IPS DF 6.9 (cell line): ENCODE measurements at regions not wholly inside any gene's neighbourhood (a gene's known extent, or its start where the extent isn't known, plus 50 kb on each side); places are given as distances from the start of the nearest gene placed in this dataset.
"Not testable (repeated sequence)": the region's sequence is repeated elsewhere in the genome, so short reads cannot be mapped to it uniquely, and the experiment has no call there.

Experiments
- DNase-seq: peaks from one replicate; pipeline ENCODE4 v3.0.0-alpha.2; 2013; ENCODE audit warnings: low read depth, low spot score
- H3K27ac ChIP-seq: one replicate; pipeline ENCODE4 v1.5.1; 2013; ENCODE audit warnings: low read length, control low read depth
- H3K27me3 ChIP-seq: 2 replicates; pipeline ENCODE4 v1.6.1; 2013; ENCODE audit warnings: mild to moderate bottlenecking, low read length; ENCODE audit not compliant: control insufficient read depth, insufficient read depth
- H3K36me3 ChIP-seq: 2 replicates; pipeline ENCODE4 v1.6.1; 2013; ENCODE audit warnings: low read length; ENCODE audit not compliant: control insufficient read depth, insufficient read depth
- H3K4me1 ChIP-seq: 2 replicates; pipeline ENCODE4 v1.6.1; 2013; ENCODE audit warnings: low read length; ENCODE audit not compliant: control insufficient read depth, insufficient read depth
- H3K4me3 ChIP-seq: 2 replicates; pipeline ENCODE4 v1.5.1; 2013; ENCODE audit warnings: mild to moderate bottlenecking, low read length
- H3K9me3 ChIP-seq: 2 replicates; pipeline ENCODE4 v1.6.1; 2013; ENCODE audit warnings: low read length, inconsistent platforms; ENCODE audit not compliant: control insufficient read depth, insufficient read depth
- WGBS: extraction: QIAGEN DNeasy Blood & Tissue Kit; methylation state at CpG from one replicate; pipeline ENCODE4 v1.1.7; 2013; ENCODE audit warnings: mixed read lengths, missing lambda C conversion rate; ENCODE audit not compliant: insufficient read length, insufficient coverage; 5-methylcytosine and 5-hydroxymethylcytosine counted together

GRCh38 chr6:81875782-81876293, 123.4 kb upstream of the TENT5A start:
- DNase-seq = no peak
- no peaks in the 10 kb centered on the region for H3K9me3 ChIP-seq
- no peak overlapping the region for H3K4me3 ChIP-seq
- H3K27ac ChIP-seq = no peak overlapping the region
- H3K36me3 ChIP-seq = no peaks in the 10 kb centered on the region
- no peaks in the 10 kb centered on the region for H3K4me1 ChIP-seq
- H3K27me3 ChIP-seq = no peaks in the 10 kb centered on the region
- no CpG with 5 or more reads among the region's 3 CpGs for WGBS

- H3K4me1 ChIP-seq, H3K9me3 ChIP-seq: not testable (repeated sequence)
Measured at GRCh38 chr6:81869749-81870508, 117.4 kb upstream of the TENT5A start.

GRCh38 chr6:81865712-81866111, 113.2 kb upstream of the TENT5A start:
- no CpG with 5 or more reads among the region's 3 CpGs for WGBS
- Histone ChIP-seq H3K9me3 (no peaks in the 10 kb centered on the region), H3K36me3 (no peaks in the 10 kb centered on the region), H3K4me3 (no peak overlapping the region), H3K27ac (no peak overlapping the region), H3K4me1 (no peaks in the 10 kb centered on the region), H3K27me3 (no peaks in the 10 kb centered on the region)
- no peak for DNase-seq

More at GRCh38 chr6:81869749-81870508, 117.4 kb upstream of the TENT5A start:
- not testable (repeated sequence) for H3K27ac ChIP-seq, H3K27me3 ChIP-seq, H3K4me3 ChIP-seq, DNase-seq, H3K36me3 ChIP-seq
- whole genome bisulfite sequencing = no CpG with 5 or more reads among the region's 11 CpGs

GRCh38 chr6:81864124-81864523, 111.6 kb upstream of the TENT5A start:
- Histone ChIP-seq H3K4me1 (no peaks in the 10 kb centered on the region), H3K27me3 (no peaks in the 10 kb centered on the region), H3K4me3 (no peak overlapping the region), H3K27ac (no peak overlapping the region), H3K9me3 (no peaks in the 10 kb centered on the region), H3K36me3 (no peaks in the 10 kb centered on the region)
- DNase-seq = no peak
- no CpG with 5 or more reads among the region's 2 CpGs for WGBS

- Histone ChIP-seq H3K36me3 (no peaks in the 10 kb centered on the region), H3K27ac (no peak overlapping the region), H3K27me3 (no peaks in the 10 kb centered on the region), H3K4me1 (no peaks in the 10 kb centered on the region), H3K4me3 (no peak overlapping the region), H3K9me3 (no peaks in the 10 kb centered on the region)
- no peak for DNase-seq
- WGBS = no CpG with 5 or more reads among the region's 1 CpG
Measured at GRCh38 chr6:81863123-81863522, 110.6 kb upstream of the TENT5A start.

- Histone ChIP-seq H3K4me1 (no peaks in the 10 kb centered on the region), H3K27ac (no peak overlapping the region), H3K27me3 (no peaks in the 10 kb centered on the region), H3K36me3 (no peaks in the 10 kb centered on the region), H3K4me3 (no peak overlapping the region), H3K9me3 (no peaks in the 10 kb centered on the region)
- no peak for DNase-seq
- WGBS = no CpG with 5 or more reads among the region's 1 CpG
Measured at GRCh38 chr6:81861281-81861680, 108.8 kb upstream of the TENT5A start.

GRCh38 chr6:81859884-81860283, 107.4 kb upstream of the TENT5A start:
- DNase-seq = no peak
- no peaks in the 10 kb centered on the region for H3K27me3 ChIP-seq
- no peak overlapping the region for H3K4me3 ChIP-seq
- H3K9me3 ChIP-seq = no peaks in the 10 kb centered on the region
- no CpG with 5 or more reads among the region's 3 CpGs for WGBS
- H3K36me3 ChIP-seq = no peaks in the 10 kb centered on the region
- H3K27ac ChIP-seq = no peak overlapping the region
- no peaks in the 10 kb centered on the region for H3K4me1 ChIP-seq

GRCh38 chr6:81857812-81858211, 105.3 kb upstream of the TENT5A start:
- no peak overlapping the region for H3K4me3 ChIP-seq
- no peaks in the 10 kb centered on the region for H3K36me3 ChIP-seq
- no peak for DNase-seq
- no peak overlapping the region for H3K27ac ChIP-seq
- H3K4me1 ChIP-seq = no peaks in the 10 kb centered on the region
- no peaks in the 10 kb centered on the region for H3K9me3 ChIP-seq
- H3K27me3 ChIP-seq = no peaks in the 10 kb centered on the region

GRCh38 chr6:81856872-81857271, 104.4 kb upstream of the TENT5A start:
- WGBS = no CpG with 5 or more reads among the region's 1 CpG
- no peak overlapping the region for H3K27ac ChIP-seq
- no peaks in the 10 kb centered on the region for H3K27me3 ChIP-seq
- no peaks in the 10 kb centered on the region for H3K4me1 ChIP-seq
- H3K9me3 ChIP-seq = no peaks in the 10 kb centered on the region
- no peak overlapping the region for H3K4me3 ChIP-seq
- H3K36me3 ChIP-seq = no peaks in the 10 kb centered on the region
- no peak for DNase-seq

GRCh38 chr6:81854474-81854873, 102.0 kb upstream of the TENT5A start:
- no peak for DNase-seq
- H3K36me3 ChIP-seq = no peaks in the 10 kb centered on the region
- no peak overlapping the region for H3K4me3 ChIP-seq
- no peak overlapping the region for H3K27ac ChIP-seq
- H3K27me3 ChIP-seq = no peaks in the 10 kb centered on the region
- no peaks in the 10 kb centered on the region for H3K4me1 ChIP-seq
- no peaks in the 10 kb centered on the region for H3K9me3 ChIP-seq
- WGBS = no CpG with 5 or more reads among the region's 2 CpGs

- WGBS = no CpG with 5 or more reads among the region's 2 CpGs
Measured at GRCh38 chr6:81853975-81854374, 101.5 kb upstream of the TENT5A start.

More at GRCh38 chr6:81853975-81854374, 101.5 kb upstream of the TENT5A start:
- Histone ChIP-seq H3K4me3 (no peak overlapping the region), H3K27me3 (no peaks in the 10 kb centered on the region), H3K9me3 (no peaks in the 10 kb centered on the region), H3K27ac (no peak overlapping the region), H3K4me1 (no peaks in the 10 kb centered on the region), H3K36me3 (no peaks in the 10 kb centered on the region)
- DNase-seq = no peak
